ENCODE measurements at regions not wholly inside any gene's neighbourhood (a gene's known extent, or its start where the extent isn't known, plus 50 kb on each side); places are given as distances from the start of the nearest gene placed in this dataset.

DNA sequence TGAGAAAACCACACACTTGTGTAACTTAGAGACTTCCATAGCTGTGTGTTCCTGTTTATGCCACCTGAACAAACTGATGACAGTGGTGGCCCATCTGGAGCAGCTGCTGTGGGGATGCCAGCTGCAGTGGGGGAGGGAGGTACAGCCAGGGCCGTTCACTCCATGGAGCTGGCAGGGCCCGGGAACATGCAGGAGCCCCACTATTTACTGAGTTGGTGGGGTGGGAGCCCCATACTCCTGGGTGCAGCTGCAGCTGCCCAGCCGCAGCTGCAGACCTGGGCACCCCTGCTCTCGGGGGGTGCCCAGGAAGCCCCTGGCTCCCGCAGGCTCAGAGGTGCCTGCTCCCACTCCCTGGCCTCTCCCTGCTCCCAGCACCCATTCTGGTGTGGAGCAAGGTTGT is 398.6 kb upstream of the RASGEF1B start:
- no peak for TF ChIP-seq POLR2A (IDR thresholded peaks at IDR 0.05; ENCODE audit: low read depth, low read length)
- no peak for TF ChIP-seq TAF1 (IDR thresholded peaks at IDR 0.05; ENCODE audit: borderline replicate concordance, low read depth, low read length)
